Fibroblast of lung (primary cell): ENCODE measurements at regions not wholly inside any gene's neighbourhood (a gene's known extent, or its start where the extent isn't known, plus 50 kb on each side); places are given as distances from the start of the nearest gene placed in this dataset.

Source experiments
- DNase-seq, 2 donors: peaks; one replicate each; pipeline versions ENCODE4 v3.0.0 to v3.0.0-alpha.2; 2010; ENCODE audit warnings: low read depth in 2 of 2
- H2AFZ ChIP-seq: 2 replicates; pipeline ENCODE4 v1.5.1; 2012; ENCODE audit warnings: low read length, control low read depth, inconsistent platforms
- H3K27ac ChIP-seq: 2 replicates; pipeline ENCODE4 v1.5.1; 2011; ENCODE audit warnings: low read length, control low read depth; ENCODE audit not compliant: insufficient read depth
- H3K27me3 ChIP-seq: 2 replicates; pipeline ENCODE4 v1.5.1; 2011; ENCODE audit warnings: mild to moderate bottlenecking, low read length; ENCODE audit not compliant: control insufficient read depth, insufficient read depth
- H3K36me3 ChIP-seq: 2 replicates; pipeline ENCODE4 v1.5.1; 2011; ENCODE audit warnings: low read length; ENCODE audit not compliant: control insufficient read depth, insufficient read depth
- H3K4me1 ChIP-seq: 2 replicates; pipeline ENCODE4 v1.5.1; 2011; ENCODE audit warnings: low read length; ENCODE audit not compliant: control insufficient read depth, insufficient read depth; ENCODE audit errors: extremely low read depth
- H3K4me2 ChIP-seq: 2 replicates; pipeline ENCODE4 v1.5.1; 2011; ENCODE audit warnings: low read length, control low read depth; ENCODE audit not compliant: insufficient read depth; ENCODE audit errors: extremely low read depth
- H3K4me3 ChIP-seq, 4 experiments: fragments of 200-600 bp in 1 of 4; sonication (generic) in 1 of 4; replicated peaks in 1 of 4; 2 replicates each; pipeline ENCODE4 v1.5.1; 2011 to 2016; ENCODE audit warnings: low read length in 4 of 4, low read depth in 3 of 4, mild to moderate bottlenecking in 3 of 4, control low read depth in 2 of 4, inconsistent platforms in 1 of 4, mixed read lengths in 1 of 4; ENCODE audit not compliant: insufficient read depth in 1 of 4; ENCODE audit errors: control extremely low read depth in 1 of 4
- H3K79me2 ChIP-seq: 2 replicates; pipeline ENCODE4 v1.5.1; 2012; ENCODE audit warnings: mild to moderate bottlenecking, low read length, inconsistent platforms; ENCODE audit not compliant: control insufficient read depth, insufficient read depth
- H3K9ac ChIP-seq: 2 replicates; pipeline ENCODE4 v1.5.1; 2011; ENCODE audit warnings: mild to moderate bottlenecking, low read length, control low read depth; ENCODE audit not compliant: insufficient read depth
- H3K9me3 ChIP-seq: 2 replicates; pipeline ENCODE4 v1.5.1; 2012; ENCODE audit warnings: low read depth, low read length; ENCODE audit not compliant: control insufficient read depth, insufficient read depth
- H4K20me1 ChIP-seq: 2 replicates; pipeline ENCODE4 v1.5.1; 2011; ENCODE audit warnings: low read length; ENCODE audit not compliant: control insufficient read depth, insufficient read depth; ENCODE audit errors: extremely low read depth
- EZH2 ChIP-seq: IDR thresholded peaks from 2 replicates; pipeline ENCODE4 v1.5.1; 2012; ENCODE audit warnings: low read length, control low read depth, mild to moderate bottlenecking; ENCODE audit errors: missing control alignments
- TF ChIP-seq, protein P1 (sequence below), 2 donors: IDR thresholded peaks in 1 of 2; conservative IDR thresholded peaks in 1 of 2; 1 replicate in 1 of 2; 2 replicates in 1 of 2; pipeline ENCODE4 v1.5.1; 2011 to 2012; ENCODE audit warnings: low read length in 2 of 2, control low read depth in 1 of 2, inconsistent platforms in 1 of 2, low read depth in 1 of 2, mild to moderate bottlenecking in 1 of 2

DNA sequence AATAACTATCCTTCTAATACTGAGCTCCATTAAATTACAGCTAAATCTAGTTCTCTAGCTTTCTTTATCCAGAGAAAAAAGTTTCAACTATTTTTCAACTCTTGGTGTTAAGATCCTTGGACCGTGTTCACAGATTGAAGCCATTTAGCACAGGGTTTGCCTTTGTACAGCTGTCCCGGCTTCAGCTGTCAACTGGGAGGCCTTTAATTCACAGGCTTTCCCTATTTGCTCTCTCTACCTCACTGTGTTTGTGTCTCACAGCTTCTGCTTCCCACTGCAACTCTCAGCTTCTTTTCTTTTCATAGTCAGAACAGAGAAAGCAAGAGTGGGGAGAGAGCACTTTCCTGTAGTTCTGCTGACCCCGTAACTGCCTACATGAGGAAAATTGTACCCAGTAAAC is 76.9 kb upstream of the SMAD1 start:
- Histone ChIP-seq H3K4me3 (no peak overlapping the region), H3K4me1 (no peaks in the 10 kb centered on the region), H3K27me3 (no peaks in the 10 kb centered on the region), H3K36me3 (no peaks in the 10 kb centered on the region), H4K20me1 (no peaks in the 10 kb centered on the region), H3K9me3 (no peaks in the 10 kb centered on the region), H2AFZ (no peak overlapping the region), H3K79me2 (no peaks in the 10 kb centered on the region), H3K4me2 (no peak overlapping the region), H3K27ac (no peak overlapping the region), H3K9ac (no peak overlapping the region)
- no peak for DNase-seq
- no peak for TF ChIP-seq EZH2
- TF ChIP-seq, protein P1, sequence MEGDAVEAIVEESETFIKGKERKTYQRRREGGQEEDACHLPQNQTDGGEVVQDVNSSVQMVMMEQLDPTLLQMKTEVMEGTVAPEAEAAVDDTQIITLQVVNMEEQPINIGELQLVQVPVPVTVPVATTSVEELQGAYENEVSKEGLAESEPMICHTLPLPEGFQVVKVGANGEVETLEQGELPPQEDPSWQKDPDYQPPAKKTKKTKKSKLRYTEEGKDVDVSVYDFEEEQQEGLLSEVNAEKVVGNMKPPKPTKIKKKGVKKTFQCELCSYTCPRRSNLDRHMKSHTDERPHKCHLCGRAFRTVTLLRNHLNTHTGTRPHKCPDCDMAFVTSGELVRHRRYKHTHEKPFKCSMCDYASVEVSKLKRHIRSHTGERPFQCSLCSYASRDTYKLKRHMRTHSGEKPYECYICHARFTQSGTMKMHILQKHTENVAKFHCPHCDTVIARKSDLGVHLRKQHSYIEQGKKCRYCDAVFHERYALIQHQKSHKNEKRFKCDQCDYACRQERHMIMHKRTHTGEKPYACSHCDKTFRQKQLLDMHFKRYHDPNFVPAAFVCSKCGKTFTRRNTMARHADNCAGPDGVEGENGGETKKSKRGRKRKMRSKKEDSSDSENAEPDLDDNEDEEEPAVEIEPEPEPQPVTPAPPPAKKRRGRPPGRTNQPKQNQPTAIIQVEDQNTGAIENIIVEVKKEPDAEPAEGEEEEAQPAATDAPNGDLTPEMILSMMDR (conservative IDR thresholded peaks at IDR 0.05 in 1 of 2, IDR thresholded peaks at IDR 0.05 in 1 of 2; ENCODE audit: low read depth in 1 of 2, low read length in 2 of 2): no peak

DNA sequence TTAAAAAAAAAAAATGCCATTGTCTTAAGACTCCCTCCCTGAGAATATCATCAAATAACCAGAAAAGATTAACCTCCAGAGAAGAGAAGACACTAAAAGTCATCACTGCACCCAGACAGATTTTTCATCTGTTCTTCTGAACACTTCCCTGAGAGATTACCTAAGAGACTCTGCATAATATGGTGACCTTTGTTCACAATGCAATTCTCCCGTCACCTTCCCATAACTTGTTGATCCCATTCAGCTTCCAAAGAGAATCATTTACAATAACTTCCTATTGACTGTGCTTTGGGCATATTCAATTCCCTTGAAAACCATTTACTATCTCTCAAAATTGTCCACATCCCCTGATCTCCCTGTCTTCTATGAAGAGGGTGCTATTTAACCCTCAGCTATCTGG is 85.1 kb upstream of the SMAD1 start:
- Histone ChIP-seq H3K4me3 (no peak overlapping the region), H3K9ac (no peak overlapping the region), H4K20me1 (no peaks in the 10 kb centered on the region), H3K27me3 (no peaks in the 10 kb centered on the region), H3K4me1 (no peaks in the 10 kb centered on the region), H2AFZ (no peak overlapping the region), H3K9me3 (no peaks in the 10 kb centered on the region), H3K36me3 (no peaks in the 10 kb centered on the region), H3K79me2 (no peaks in the 10 kb centered on the region), H3K4me2 (no peak overlapping the region), H3K27ac (no peak overlapping the region)
- no peak for TF ChIP-seq EZH2
- TF ChIP-seq, protein P1 (conservative IDR thresholded peaks at IDR 0.05 in 1 of 2, IDR thresholded peaks at IDR 0.05 in 1 of 2; ENCODE audit: low read depth in 1 of 2, low read length in 2 of 2): no peak
- DNase-seq: no peak

DNA sequence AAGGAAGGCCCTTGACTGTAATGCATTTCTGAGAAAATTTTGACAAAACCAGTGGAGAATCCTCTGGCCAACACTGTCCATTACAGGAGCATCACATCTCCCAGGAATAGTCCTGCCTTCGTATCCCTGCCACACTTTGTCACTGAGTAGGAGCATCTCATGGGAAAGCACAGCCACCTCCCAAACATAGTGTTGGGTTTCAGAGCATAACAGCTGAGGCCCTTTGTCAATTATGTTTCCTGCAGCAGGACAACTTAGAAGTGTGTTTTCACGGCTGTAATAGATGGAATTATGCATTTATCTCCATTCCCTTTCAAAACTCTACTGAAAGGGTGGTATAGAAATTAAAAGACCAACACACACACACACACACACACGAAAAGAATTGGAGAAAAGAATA is 91.1 kb upstream of the SMAD1 start:
- DNase-seq: no peak

More for the DNA sequence above, 91.1 kb upstream of the SMAD1 start:
- Histone ChIP-seq H3K36me3 (no peaks in the 10 kb centered on the region), H3K27me3 (no peaks in the 10 kb centered on the region), H2AFZ (no peak overlapping the region), H3K4me2 (no peak overlapping the region), H3K9ac (no peak overlapping the region), H3K4me3 (no peak overlapping the region), H4K20me1 (no peaks in the 10 kb centered on the region), H3K4me1 (no peaks in the 10 kb centered on the region), H3K27ac (no peak overlapping the region), H3K79me2 (no peaks in the 10 kb centered on the region), H3K9me3 (no peaks in the 10 kb centered on the region)
- no peak for TF ChIP-seq EZH2
- TF ChIP-seq, protein P1 (conservative IDR thresholded peaks at IDR 0.05 in 1 of 2, IDR thresholded peaks at IDR 0.05 in 1 of 2; ENCODE audit: low read depth in 1 of 2, low read length in 2 of 2): no peak
